ENCODE measurements at regions not wholly inside any gene's neighbourhood (a gene's known extent, or its start where the extent isn't known, plus 50 kb on each side); places are given as distances from the start of the nearest gene placed in this dataset.

DNA sequence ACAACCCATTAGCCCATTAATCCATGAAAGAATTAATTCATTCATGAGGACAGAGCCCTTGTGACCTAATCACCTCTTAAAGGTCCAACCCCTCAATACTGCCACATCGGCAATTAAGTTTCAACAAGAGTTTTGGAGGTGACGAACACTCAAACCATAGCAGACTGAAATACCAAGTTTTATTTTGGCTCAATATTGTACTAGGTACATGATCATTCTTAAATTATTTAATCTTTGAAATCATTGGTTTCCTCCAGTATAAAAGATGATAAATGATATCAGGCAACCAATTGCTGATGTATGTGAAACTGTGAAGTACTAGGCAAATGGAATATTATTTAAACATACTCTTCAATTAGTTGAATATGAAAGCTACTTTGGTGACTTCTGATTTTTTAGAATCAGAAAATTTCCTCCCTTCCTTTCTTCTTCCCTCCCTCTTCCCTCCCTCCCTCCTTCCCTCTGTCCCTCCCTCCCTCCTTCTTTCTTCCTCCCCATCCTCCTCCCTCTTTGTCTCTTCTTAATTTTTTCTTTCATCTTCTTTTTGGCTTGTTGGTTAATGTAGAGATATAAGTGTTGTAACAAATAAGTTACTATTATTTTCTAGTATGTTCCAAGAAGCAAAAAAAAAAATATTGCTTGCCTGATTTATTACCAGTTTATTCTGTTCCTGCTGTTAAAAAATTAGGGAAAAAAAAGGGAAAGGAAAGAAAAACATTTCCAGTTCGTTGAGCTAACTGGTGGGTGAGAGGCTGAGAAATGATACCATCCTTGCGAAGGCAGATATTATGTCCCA lies 233.9 kb upstream of the ZNF217 start:
- ChIA-PET CTCF (interaction anchor here (1.0 kb wide), 1 partner anchor 43 kb away, joined by 3 read pairs; no protein-coding TSS in a partner anchor), POLR2A (interaction anchor here (0.6 to 0.7 kb wide), 2 partner anchors 108 to 121 kb away, joined by 3 to 4 read pairs; no protein-coding TSS in a partner anchor)
- DNase-seq (ENCODE audit: extremely low spot score), result no peak
- no peak for TF ChIP-seq TARDBP (IDR thresholded peaks at IDR 0.05)
- no peak for TF ChIP-seq NFRKB (IDR thresholded peaks at IDR 0.05)
- no peak for TF ChIP-seq ELF4 (IDR thresholded peaks at IDR 0.05)
- TF ChIP-seq FOXK2 (IDR thresholded peaks at IDR 0.05), result no peak
- TF ChIP-seq CTBP1 (IDR thresholded peaks at IDR 0.05; ENCODE audit: borderline replicate concordance), result no peak
- no peak for TF ChIP-seq BHLHE40 (IDR thresholded peaks at IDR 0.05; ENCODE audit: borderline replicate concordance)
- no peak for TF ChIP-seq ZNF384 (IDR thresholded peaks at IDR 0.05)

DNA sequence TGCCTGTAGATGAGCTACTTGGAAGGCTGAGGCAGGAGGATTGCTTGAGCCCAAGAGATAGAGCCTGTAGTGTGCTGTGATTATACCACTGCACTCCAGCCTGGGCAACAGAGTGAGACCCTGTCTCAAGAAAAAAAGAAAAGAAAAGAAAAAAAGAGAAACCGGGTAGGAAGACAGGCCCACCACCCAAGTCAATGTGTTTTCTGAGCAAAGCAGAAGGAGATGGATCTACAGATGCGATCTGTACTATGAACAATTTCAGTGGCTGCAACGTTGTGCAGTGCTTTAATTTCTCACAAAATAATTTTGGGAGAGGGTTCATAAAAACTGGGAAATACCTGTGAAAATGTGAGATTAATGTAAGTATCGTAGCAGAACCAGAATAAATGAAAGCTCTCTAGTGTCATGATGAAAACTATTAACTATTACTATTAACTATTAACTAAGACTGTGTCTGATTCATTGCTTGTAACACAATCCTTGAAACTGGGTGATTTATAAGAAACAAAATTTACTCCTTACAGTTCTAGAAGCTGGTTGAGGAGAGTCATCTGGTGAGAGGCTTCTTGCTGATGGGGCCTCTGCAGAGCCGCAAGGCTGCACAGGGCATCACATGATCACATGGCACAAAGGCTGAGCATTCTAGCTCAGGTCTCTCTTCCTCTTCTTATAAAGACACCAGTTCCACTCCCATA lies 233.1 kb upstream of the ZNF217 start:
- CTCF ChIA-PET, result no interaction called here
- no peak for DNase-seq (ENCODE audit: extremely low spot score)
- TF ChIP-seq BHLHE40 (IDR thresholded peaks at IDR 0.05; ENCODE audit: borderline replicate concordance) (no peak), LEF1 (IDR thresholded peaks at IDR 0.05; ENCODE audit: borderline replicate concordance) (no peak), HDGF (IDR thresholded peaks at IDR 0.05; ENCODE audit: borderline replicate concordance) (no peak), FOXA1 (IDR thresholded peaks at IDR 0.05) (no peak), SUZ12 (IDR thresholded peaks at IDR 0.05) (no peak), NFRKB (IDR thresholded peaks at IDR 0.05) (no peak), TARDBP (IDR thresholded peaks at IDR 0.05) (no peak), ARNT (IDR thresholded peaks at IDR 0.05) (no peak)
- POLR2A ChIA-PET, result no interaction called here

DNA sequence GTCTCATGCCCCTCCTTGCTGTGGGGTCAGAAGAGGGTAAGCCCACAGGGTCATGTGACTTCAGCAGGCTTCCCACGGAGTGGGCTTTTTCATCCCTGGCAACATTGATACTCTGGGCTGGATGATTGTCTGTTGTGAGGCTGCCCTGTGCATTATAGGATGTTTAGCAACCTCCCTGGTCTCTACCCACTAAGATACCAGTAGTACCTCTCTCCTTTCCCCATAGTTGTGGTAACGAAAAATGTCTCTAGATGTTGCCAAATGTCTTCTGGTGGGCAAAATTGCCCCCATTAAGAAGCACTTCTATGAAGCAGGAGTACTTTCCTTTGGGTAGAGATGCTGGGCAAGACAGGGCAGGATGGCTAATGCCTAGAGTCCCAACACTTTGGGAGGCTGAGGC lies 232.5 kb upstream of the ZNF217 start:
- no peak for DNase-seq (ENCODE audit: extremely low spot score)
- CTCF ChIA-PET, result no interaction called here
- TF ChIP-seq, protein P1, sequence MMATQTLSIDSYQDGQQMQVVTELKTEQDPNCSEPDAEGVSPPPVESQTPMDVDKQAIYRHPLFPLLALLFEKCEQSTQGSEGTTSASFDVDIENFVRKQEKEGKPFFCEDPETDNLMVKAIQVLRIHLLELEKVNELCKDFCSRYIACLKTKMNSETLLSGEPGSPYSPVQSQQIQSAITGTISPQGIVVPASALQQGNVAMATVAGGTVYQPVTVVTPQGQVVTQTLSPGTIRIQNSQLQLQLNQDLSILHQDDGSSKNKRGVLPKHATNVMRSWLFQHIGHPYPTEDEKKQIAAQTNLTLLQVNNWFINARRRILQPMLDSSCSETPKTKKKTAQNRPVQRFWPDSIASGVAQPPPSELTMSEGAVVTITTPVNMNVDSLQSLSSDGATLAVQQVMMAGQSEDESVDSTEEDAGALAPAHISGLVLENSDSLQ (IDR thresholded peaks at IDR 0.05), result no peak
- TF ChIP-seq FOXM1 (IDR thresholded peaks at IDR 0.05; ENCODE audit: borderline replicate concordance) (no peak), CTBP1 (IDR thresholded peaks at IDR 0.05; ENCODE audit: borderline replicate concordance) (no peak), SUZ12 (IDR thresholded peaks at IDR 0.05) (no peak), BHLHE40 (IDR thresholded peaks at IDR 0.05; ENCODE audit: borderline replicate concordance) (no peak), HDGF (IDR thresholded peaks at IDR 0.05; ENCODE audit: borderline replicate concordance) (no peak), FOXA1 (IDR thresholded peaks at IDR 0.05) (no peak), NFRKB (IDR thresholded peaks at IDR 0.05) (no peak), SP1 (IDR thresholded peaks at IDR 0.05) (no peak), FOXK2 (IDR thresholded peaks at IDR 0.05) (no peak), L3MBTL2 (conservative IDR thresholded peaks at IDR 0.05) (no peak), ARNT (IDR thresholded peaks at IDR 0.05) (no peak), ELF4 (IDR thresholded peaks at IDR 0.05) (no peak), LEF1 (IDR thresholded peaks at IDR 0.05; ENCODE audit: borderline replicate concordance) (no peak), TARDBP (IDR thresholded peaks at IDR 0.05) (no peak), ZNF384 (IDR thresholded peaks at IDR 0.05) (no peak)
- POLR2A ChIA-PET, result no interaction called here

DNA sequence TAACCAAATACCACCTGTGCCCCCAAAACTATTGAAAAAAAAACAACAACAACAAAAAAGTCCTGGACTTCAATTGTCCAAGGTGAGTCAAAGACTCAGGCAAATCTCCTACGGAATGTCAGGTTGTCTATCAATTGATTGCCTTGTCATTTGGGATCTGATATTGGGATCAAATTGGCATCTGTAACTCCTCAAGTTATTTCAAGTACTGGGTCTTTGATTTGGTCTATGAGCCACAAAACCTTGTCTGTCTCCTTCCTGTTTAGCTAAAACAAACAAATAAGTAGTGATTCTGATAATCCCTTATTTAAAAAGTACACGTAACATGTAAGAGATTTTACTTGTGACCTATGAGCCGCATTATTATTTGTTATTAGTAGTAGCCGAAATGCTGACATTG lies 231.6 kb upstream of the ZNF217 start:
- DNase-seq (ENCODE audit: extremely low spot score), result no peak
- POLR2A ChIA-PET, result no interaction called here
- TF ChIP-seq NFRKB (IDR thresholded peaks at IDR 0.05) (no peak), L3MBTL2 (conservative IDR thresholded peaks at IDR 0.05) (no peak), BHLHE40 (IDR thresholded peaks at IDR 0.05; ENCODE audit: borderline replicate concordance) (no peak), CTBP1 (IDR thresholded peaks at IDR 0.05; ENCODE audit: borderline replicate concordance) (no peak), SP1 (IDR thresholded peaks at IDR 0.05) (no peak), ARNT (IDR thresholded peaks at IDR 0.05) (no peak), SUZ12 (IDR thresholded peaks at IDR 0.05) (no peak), TARDBP (IDR thresholded peaks at IDR 0.05) (no peak), ELF4 (IDR thresholded peaks at IDR 0.05) (no peak), FOXA1 (IDR thresholded peaks at IDR 0.05) (no peak), HDGF (IDR thresholded peaks at IDR 0.05; ENCODE audit: borderline replicate concordance) (no peak), ZNF384 (IDR thresholded peaks at IDR 0.05) (no peak), LEF1 (IDR thresholded peaks at IDR 0.05; ENCODE audit: borderline replicate concordance) (no peak), FOXK2 (IDR thresholded peaks at IDR 0.05) (no peak), FOXM1 (IDR thresholded peaks at IDR 0.05; ENCODE audit: borderline replicate concordance) (no peak)
- TF ChIP-seq, protein P1 (IDR thresholded peaks at IDR 0.05), result no peak; the same call in 1 of the 2 replicates
- CTCF ChIA-PET, result no interaction called here

DNA sequence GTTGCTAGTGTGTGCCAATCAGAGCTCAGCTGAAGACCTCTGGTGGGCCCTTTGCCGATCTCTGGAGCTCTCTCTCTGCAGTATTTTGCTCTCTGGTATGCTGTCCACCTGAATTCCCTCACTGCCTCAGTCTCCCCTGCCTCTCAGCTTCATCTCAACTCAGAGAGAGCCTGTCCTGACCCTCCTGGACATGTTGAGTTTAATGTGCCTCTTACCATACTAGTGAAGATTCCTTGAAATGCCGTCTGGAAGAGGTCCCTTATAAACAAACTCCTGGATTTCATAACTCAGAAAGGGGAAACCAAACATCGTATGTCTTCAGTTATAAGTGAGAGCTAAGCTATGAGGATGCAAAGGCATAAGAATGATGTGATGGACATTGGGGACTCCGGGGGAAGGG lies 231.1 kb upstream of the ZNF217 start:
- no peak for TF ChIP-seq FOXK2 (IDR thresholded peaks at IDR 0.05)
- no peak for TF ChIP-seq CTBP1 (IDR thresholded peaks at IDR 0.05; ENCODE audit: borderline replicate concordance)
- no peak for TF ChIP-seq LEF1 (IDR thresholded peaks at IDR 0.05; ENCODE audit: borderline replicate concordance)
- TF ChIP-seq NFRKB (IDR thresholded peaks at IDR 0.05), result no peak
- no peak for TF ChIP-seq TARDBP (IDR thresholded peaks at IDR 0.05)
- no peak for TF ChIP-seq HDGF (IDR thresholded peaks at IDR 0.05; ENCODE audit: borderline replicate concordance)
- no peak for TF ChIP-seq SP1 (IDR thresholded peaks at IDR 0.05)
- TF ChIP-seq FOXM1 (IDR thresholded peaks at IDR 0.05; ENCODE audit: borderline replicate concordance), result no peak
- TF ChIP-seq ARNT (IDR thresholded peaks at IDR 0.05), result no peak
- no peak for TF ChIP-seq BHLHE40 (IDR thresholded peaks at IDR 0.05; ENCODE audit: borderline replicate concordance)
- no peak for TF ChIP-seq FOXA1 (IDR thresholded peaks at IDR 0.05)
- TF ChIP-seq SUZ12 (IDR thresholded peaks at IDR 0.05), result no peak
- TF ChIP-seq, protein P1 (IDR thresholded peaks at IDR 0.05), result no peak
- TF ChIP-seq ELF4 (IDR thresholded peaks at IDR 0.05), result no peak
- TF ChIP-seq ZNF384 (IDR thresholded peaks at IDR 0.05), result no peak
- TF ChIP-seq L3MBTL2 (conservative IDR thresholded peaks at IDR 0.05), result no peak
- no peak for DNase-seq (ENCODE audit: extremely low spot score)
- ChIA-PET POLR2A (no interaction called here), CTCF (no interaction called here)
